ENCODE measurements at regions not wholly inside any gene's neighbourhood (a gene's known extent, or its start where the extent isn't known, plus 50 kb on each side); places are given as distances from the start of the nearest gene placed in this dataset.
"Not testable (repeated sequence)": the region's sequence is repeated elsewhere in the genome, so short reads cannot be mapped to it uniquely, and the experiment has no call there.

DNA sequence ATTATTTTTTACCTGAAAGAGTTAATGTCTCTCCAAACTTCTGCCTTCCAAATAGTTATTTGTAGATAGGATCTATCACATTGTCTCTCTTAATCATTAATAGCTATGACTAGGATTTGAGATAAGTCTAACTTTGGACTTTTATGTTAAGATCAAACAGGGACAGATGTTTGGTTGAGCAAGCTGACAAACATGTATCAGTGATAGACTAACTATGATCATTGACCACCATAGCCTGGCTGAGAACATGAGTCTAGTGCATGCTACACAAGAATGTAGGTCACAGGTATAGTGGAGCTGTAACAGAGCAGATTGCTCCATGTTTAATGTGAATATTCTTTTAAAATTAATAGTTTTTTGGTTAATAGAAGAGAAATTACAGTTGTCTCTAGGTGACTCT, 52.0 kb downstream of the SYT15B start:
- H3K27me3 ChIP-seq; H3K4me3 ChIP-seq; intact Hi-C loops (cut with DNase I); H3K9me3 ChIP-seq; H3K36me3 ChIP-seq; DNase-seq; H3K27ac ChIP-seq; H3K4me1 ChIP-seq; ATAC-seq: not testable (repeated sequence)

DNA sequence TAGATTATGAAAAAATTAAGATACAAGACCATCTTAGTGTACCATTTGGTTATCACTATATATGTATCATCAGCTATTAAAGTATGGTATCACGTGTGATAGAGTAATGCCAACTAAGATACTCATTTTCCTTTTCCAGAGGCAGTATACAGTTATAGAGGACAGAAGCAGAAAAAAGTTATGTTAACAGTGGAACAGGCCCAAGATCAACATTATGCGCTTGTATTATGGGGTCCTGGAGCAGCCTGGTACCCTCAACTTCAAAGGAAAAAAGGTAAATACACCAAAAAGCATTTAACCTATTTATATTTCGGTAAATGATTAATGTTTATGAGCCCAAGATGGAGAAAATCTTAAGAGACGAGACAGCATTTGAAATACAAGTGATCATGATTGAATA, 52.9 kb downstream of the SYT15B start:
- intact Hi-C loops (cut with DNase I); H3K4me3 ChIP-seq: not testable (repeated sequence)

DNA sequence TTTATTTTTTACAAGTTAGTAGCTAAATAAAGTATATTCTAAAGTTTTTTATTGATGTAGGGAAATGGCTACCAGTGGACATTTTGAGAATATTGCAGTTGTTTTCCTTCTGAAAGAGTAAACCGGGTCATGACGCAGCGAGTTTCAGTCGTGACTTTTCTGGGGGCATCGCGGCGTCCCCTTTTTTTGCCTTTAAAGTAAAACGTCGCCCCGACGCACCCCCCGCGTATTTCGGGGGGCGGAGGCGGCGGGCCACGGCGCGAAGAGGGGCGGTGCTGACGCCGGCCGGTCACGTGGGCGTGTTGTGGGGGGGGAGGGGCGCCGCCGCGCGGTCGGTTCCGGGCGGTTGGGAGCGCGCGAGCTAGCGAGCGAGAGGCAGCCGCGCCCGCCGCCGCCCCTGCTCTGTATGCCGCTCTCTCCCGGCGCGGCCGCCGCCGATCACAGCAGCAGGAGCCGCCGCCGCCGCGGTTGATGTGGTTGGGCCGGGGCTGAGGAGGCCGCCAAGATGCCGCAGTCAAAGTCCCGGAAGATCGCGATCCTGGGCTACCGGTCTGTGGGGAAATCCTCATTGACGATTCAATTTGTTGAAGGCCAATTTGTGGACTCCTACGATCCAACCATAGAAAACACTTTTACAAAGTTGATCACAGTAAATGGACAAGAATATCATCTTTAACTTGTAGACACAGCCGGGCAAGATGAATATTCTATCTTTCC, 57.5 kb downstream of the SYT15B start:
- intact Hi-C loops (cut with DNase I); H3K36me3 ChIP-seq; H3K9me3 ChIP-seq; H3K4me1 ChIP-seq; H3K27me3 ChIP-seq: not testable (repeated sequence)
- DNase-seq, result peak; percentile 3 to 91 (median 56)
- ATAC-seq, result peak; percentile 100
- Histone ChIP-seq H3K4me3 (peak overlapping the region in 1 of 2 donors; percentile 32), H3K27ac (peak overlapping the region; percentile 33 to 37)

More for the DNA sequence above, 52.9 kb downstream of the SYT15B start:
- DNase-seq, H3K27me3 ChIP-seq, H3K9me3 ChIP-seq, H3K27ac ChIP-seq, H3K4me1 ChIP-seq, H3K36me3 ChIP-seq, ATAC-seq: not testable (repeated sequence)

DNA sequence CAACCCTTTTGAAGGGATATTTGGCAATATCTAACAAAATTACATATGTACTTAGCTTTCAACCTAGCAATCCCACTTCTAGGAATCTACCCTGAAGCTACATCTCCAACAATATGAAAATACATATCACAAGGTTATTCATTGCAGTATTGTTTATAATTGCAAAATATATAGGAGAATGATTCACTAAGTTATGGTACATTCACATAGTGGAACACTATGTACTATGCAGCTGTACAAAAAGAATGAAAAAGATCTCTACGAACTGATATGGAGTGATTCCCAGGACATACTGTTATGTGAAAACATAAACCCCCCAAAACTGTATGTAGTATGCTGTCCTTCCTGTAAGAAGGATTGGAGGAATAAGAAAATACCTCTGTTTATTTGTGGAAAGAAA, 62.1 kb downstream of the SYT15B start:
- H3K4me1 ChIP-seq; intact Hi-C loops (cut with DNase I); DNase-seq; H3K27ac ChIP-seq; H3K4me3 ChIP-seq; H3K27me3 ChIP-seq; H3K9me3 ChIP-seq; H3K36me3 ChIP-seq; ATAC-seq: not testable (repeated sequence)

DNA sequence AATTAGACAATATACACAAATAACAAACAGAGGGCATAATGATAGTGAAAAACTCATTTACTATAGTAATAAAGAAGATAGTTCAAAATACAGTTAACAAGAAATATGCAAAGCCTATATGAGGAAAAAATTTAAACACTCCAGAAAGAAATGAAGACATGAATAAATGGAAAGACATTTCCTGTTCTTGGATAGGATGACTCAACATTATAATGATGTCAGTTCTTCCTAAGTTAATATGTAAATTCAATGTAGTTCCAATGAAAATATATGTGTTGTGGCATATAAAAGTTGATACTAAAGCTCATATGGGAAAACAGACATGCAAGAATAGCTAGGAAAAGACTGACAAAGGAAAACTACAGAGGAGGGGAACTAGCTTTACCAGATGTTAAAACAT, 63.5 kb downstream of the SYT15B start:
- H3K4me1 ChIP-seq; H3K36me3 ChIP-seq; DNase-seq; H3K9me3 ChIP-seq; intact Hi-C loops (cut with DNase I); ATAC-seq; H3K27ac ChIP-seq; H3K4me3 ChIP-seq; H3K27me3 ChIP-seq: not testable (repeated sequence)

DNA sequence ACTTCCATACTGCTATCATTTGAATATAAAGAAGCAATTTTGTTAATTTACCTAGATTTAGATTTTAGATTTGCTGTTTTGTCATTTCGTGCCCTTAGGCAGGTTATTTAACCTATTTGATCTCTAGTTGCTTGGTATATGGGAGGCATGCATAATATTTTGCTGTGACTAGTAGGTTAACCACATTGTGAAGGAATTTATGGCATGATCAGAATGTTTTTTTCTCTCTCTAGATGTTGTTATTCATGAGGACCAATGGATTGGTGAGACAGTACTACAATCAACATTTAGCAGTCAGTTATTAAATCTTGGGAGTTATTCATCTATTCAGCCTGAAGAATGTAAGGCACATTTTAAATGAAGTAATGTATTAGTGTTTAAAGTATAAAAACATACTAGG, 67.2 kb downstream of the SYT15B start:
- H3K27me3 ChIP-seq; ATAC-seq; H3K27ac ChIP-seq; H3K9me3 ChIP-seq; H3K36me3 ChIP-seq; H3K4me3 ChIP-seq; intact Hi-C loops (cut with DNase I); H3K4me1 ChIP-seq; DNase-seq: not testable (repeated sequence)

DNA sequence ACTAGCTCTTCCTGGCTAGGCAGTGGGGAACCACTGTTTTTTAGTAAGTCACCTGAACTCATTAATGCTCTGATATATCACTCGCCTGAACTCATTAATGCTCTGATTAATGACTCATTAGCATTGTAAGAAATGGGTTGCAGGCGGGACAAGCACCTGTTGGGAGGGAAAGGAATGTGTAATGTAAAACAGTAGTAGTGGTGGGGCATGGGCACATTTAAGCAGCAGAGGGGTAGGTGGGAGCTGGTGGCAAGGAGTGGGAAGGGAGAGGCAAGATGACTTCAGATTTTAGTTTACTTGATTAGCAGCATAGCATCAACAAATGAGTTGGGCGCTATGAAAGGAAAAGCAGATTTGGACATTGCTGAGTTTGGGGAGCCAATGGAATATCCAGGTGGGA, 68.2 kb downstream of the SYT15B start:
- intact Hi-C loops (cut with DNase I); H3K36me3 ChIP-seq: not testable (repeated sequence)

DNA sequence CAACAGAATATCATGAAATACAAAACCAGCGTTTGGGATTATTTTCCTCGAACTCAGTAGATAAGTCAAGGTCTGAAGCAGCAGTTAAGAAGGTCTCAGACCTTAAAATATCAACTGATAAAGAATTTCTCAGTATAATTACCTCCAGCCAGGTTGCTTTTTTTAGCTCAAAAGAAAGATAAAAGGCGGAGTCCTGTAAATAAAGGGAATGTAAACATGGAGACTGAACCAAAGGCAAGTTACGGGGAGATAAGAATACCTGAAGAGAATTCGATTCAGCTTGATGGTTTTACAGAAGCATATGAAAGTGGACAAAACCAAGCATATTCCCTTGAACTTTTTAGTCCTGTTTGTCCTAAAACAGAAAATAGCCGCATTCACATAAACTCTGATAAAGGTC, 73.1 kb downstream of the SYT15B start:
- H3K27me3 ChIP-seq; intact Hi-C loops (cut with DNase I); H3K27ac ChIP-seq; DNase-seq; H3K4me3 ChIP-seq; H3K36me3 ChIP-seq; H3K9me3 ChIP-seq; ATAC-seq; H3K4me1 ChIP-seq: not testable (repeated sequence)

More for the DNA sequence above, 68.2 kb downstream of the SYT15B start:
- not testable (repeated sequence) for ATAC-seq, H3K27ac ChIP-seq, H3K27me3 ChIP-seq, H3K4me3 ChIP-seq, DNase-seq, H3K9me3 ChIP-seq, H3K4me1 ChIP-seq

DNA sequence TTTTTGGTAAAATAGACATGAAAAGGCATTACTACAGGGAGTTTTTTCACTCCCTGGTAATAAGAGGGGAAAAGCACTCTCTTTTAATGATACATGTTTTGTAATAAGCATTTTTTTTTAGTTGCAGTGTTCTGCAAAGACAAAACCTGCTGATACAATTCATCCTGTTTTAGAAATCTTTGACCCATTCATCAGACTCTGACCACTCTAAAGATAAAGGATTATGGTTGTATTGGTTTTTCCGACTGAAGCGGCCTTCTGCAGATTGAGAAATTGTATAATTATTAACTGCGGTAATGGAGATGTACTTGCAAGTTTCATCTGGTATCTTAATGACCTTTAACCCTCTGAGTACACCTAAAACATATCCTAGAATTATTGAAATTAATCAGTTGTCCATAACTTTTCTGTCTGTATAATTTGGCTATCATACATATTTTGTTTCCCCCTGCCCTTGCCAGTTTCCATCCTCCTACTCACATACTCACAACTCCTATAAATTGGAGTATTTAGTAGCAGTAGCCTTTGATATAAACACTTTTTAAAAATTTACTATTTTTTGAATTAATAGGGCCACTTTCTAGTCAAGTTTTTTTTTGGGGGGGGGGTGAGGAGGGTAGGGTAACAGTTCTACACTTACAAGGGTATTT, 79.4 kb downstream of the SYT15B start:
- H3K27me3 ChIP-seq; H3K27ac ChIP-seq; H3K36me3 ChIP-seq; H3K4me3 ChIP-seq; H3K9me3 ChIP-seq; intact Hi-C loops (cut with DNase I); H3K4me1 ChIP-seq; ATAC-seq; DNase-seq: not testable (repeated sequence)

DNA sequence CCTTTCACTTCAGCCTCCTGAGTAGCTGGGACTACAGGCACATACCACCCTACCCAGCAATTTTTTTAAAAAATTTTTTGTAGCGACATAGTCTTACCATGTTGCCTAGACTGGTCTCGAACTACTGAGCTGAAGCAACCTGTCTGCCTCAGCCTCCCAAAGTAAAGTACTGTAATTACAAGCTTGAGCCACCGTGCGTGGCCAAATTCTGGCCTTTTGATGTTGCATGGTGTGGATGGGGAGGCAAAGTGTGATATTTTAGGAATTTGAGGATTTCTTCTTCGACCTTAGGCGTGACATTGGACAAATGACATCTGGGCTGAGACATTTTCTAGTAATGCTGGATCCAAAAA, 81.8 kb downstream of the SYT15B start:
- H3K4me1 ChIP-seq; intact Hi-C loops (cut with DNase I); H3K27me3 ChIP-seq; ATAC-seq; DNase-seq; H3K27ac ChIP-seq; H3K36me3 ChIP-seq; H3K9me3 ChIP-seq; H3K4me3 ChIP-seq: not testable (repeated sequence)

DNA sequence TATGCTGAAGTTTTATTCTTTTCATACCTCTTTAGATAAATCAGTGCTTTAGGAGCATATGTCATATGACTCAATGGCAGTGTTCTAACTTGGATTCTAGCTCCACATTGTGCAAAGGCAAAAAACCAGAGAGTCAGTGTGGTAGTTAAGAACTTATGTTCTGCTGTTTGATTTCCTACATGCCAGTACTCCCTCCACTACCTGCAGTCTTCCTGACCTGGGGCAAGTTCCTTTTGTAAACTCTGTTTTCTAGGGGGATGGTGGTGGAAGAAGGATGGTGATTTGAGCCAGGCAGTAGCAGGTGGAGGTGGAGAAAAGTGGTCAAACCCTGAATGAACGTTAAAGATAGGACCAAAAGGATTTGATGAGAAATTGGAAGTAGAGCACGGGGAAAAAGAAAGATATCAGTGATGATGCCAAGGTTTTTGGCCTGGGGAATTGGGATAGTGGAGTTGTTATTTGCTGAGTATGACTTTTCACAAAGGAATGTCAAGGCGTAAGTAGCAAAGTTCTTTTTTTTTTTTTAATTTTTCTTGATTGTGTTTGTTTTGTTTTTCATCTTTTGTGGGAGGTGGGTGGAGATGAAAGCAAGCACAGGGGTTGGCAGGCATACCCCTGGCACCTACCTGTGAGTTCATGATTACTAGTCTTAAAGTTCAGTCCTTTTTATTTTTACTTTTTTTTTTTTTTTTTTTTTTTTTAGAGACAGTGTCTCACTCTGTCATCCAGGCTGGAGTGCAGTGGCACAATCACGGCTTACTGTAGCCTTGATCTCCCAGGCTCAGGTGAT, 82.3 kb downstream of the SYT15B start:
- H3K4me1 ChIP-seq; intact Hi-C loops (cut with DNase I); H3K27ac ChIP-seq; H3K36me3 ChIP-seq; DNase-seq; H3K4me3 ChIP-seq; H3K27me3 ChIP-seq; H3K9me3 ChIP-seq: not testable (repeated sequence)
- peak; percentile 42 for ATAC-seq

DNA sequence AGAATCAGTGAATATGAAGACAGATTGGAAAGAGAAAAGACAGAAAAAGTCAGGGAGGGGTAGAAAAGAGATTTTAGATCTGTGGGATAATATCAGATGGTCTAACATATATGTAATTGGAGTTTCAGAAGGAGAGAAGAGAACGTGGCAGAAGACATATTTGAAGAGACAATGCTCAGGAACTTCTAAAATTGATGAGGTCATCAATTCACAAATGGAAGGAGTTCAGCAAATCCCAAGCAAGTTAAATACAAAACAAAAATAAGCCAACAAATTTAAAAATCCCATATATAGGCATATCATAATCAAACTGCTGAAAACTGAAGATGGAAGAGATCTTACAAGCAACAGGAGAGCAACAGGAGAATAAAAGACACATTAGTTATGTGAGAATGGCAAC, 87.3 kb downstream of the SYT15B start:
- H3K4me1 ChIP-seq; H3K27ac ChIP-seq; H3K9me3 ChIP-seq; DNase-seq; H3K27me3 ChIP-seq; H3K4me3 ChIP-seq; ATAC-seq; H3K36me3 ChIP-seq; intact Hi-C loops (cut with DNase I): not testable (repeated sequence)

DNA sequence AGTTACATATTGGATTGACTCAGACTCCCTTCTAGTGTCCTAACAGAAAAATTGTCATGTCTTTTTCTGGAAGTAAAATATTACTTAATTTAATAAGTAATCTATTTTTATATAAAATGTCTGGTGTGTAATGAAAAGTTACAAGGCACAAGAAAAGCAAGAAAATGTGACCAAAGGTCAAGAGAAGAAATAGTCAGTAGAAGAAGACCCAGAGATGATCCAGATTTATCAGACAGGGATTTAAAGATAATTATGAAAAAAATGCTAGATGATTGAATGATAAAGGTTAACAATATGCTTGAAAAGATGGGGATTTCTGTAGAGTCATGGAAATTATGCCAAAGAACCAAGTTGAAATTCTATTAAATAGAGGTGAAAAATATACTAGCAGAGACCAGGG, 87.8 kb downstream of the SYT15B start:
- intact Hi-C loops (cut with DNase I), result not testable (repeated sequence)

More for the DNA sequence above, 87.8 kb downstream of the SYT15B start:
- not testable (repeated sequence) for H3K36me3 ChIP-seq, H3K27ac ChIP-seq, H3K4me3 ChIP-seq, H3K9me3 ChIP-seq, DNase-seq, H3K27me3 ChIP-seq, ATAC-seq, H3K4me1 ChIP-seq
